GM21526 (cell line): ENCODE measurements at regions not wholly inside any gene's neighbourhood (a gene's known extent, or its start where the extent isn't known, plus 50 kb on each side); places are given as distances from the start of the nearest gene placed in this dataset.
"Not testable (repeated sequence)": the region's sequence is repeated elsewhere in the genome, so short reads cannot be mapped to it uniquely, and the experiment has no call there.

Experiments used
- ATAC-seq: cut with Tn5 transposase; IDR thresholded peaks from one replicate; pipeline ENCODE4 v1.9.1; 2021; ENCODE audit warnings: moderate library complexity; ENCODE audit not compliant: unreplicated experiment, low FRiP score

DNA sequence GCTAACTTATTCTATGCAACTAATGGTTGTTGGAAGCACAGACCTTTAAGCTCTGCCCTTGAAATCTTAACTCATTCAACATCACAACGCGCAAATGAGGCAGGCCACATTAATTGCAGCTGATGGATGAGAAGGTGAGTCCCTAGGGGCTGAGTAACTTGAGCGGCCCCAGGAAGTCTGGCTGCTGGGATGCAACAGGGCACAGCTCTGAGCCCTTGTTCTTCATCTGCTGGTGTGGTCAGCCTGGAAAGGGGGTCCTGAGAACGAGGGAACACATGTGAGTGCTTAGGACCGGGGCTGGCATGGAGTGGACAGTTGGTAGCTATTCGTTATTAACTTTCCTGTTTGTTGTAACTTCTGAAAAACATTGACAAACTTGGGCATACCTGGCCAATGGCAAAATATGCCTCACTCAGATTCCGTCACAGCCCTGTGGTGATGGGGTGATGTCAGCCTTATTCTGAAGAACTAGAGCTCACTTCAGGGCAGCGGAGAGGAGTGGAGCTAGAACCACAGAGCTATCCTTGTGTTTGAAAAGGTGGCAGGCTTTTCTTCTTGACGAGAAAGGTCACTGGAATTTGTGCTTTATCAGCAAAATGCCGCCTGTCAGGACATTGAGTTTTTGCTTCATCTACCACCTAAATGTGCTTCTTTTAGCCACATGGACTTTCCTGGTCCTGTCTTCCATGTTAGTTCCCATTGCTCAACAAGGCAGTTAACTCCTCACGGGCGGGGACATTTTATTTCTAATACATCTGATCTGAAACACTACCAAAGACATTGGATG is 145.9 kb upstream of the FHL2 start:
- ATAC-seq = no peak

DNA sequence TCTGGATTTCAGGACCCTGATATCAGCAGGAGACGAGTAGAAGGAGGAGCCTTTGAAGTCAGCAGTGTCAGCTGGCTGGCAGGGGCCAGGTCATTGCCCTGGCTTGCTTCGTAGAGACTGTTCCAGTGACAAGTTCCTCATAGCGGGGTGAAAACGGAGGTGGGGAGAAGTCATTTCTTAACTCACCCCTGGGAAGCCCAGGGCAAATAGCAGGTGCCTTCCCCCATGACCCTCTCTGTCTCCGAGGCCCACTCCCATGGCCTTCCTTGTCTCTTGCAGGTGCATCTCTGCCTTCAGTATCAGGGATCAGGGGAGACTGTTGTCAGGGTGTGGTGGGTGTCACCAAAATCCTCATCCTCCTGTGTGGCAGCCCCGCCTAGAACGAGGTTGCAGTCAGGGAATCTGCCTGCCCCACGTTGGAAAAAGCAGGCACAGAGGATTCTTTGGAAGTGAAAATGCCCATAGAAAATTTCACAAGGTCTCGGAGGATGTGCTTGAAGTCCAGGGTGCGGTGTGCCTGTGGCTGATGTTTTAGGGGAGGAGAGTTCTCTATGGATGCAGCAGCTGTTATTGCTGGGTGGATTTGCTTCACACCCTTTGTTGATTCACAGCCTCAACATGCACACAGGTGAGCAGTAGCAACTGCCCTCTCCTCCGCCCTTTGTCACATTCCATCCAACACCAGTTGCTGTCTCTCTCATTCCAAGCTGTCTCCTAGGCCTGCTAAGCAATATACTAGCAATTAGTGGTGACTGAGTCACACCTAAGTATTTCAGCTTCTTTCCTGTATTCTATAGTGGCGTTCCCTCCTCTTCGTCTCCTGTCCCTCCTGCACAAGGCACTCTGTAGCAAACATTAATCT is 142.6 kb upstream of the FHL2 start:
- no peak for ATAC-seq

DNA sequence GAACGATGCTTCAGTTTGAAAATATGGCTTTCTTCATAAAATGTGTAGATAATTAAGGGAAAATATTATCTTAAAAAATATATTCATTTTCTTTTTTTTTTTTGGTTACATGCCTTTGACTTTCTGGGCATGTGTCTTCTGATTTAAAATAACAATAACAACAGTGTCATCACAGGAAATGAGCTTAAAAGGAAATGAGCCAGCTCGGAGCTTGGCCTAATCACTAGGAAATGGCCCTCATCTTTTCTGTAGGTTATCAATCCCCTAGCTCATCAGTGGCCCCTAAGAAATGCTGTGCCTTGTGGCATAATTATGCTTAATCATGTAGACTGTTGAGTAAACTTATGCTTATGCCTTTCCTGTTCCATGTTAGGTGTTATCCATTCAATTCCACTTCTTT is 141.8 kb upstream of the FHL2 start:
- ATAC-seq = no peak

DNA sequence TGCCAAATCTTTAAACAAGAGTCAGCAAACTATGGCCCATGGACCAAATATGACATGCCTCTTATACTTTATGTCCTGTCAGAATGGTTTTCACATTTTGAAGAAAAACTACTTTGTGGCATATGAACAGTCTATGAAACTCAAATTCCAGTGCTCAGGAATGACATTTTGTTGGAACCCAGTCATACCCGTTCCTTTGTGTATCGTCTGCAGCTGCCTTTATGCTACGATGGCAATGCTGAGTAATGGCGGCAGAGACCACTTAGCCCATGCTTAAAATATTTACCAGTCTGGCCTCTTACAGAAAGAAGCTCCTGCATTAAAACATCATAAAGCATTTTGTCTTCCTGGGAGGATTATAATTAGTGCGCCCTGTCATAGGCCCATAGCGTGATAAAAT is 140.5 kb upstream of the FHL2 start:
- ATAC-seq = no peak

DNA sequence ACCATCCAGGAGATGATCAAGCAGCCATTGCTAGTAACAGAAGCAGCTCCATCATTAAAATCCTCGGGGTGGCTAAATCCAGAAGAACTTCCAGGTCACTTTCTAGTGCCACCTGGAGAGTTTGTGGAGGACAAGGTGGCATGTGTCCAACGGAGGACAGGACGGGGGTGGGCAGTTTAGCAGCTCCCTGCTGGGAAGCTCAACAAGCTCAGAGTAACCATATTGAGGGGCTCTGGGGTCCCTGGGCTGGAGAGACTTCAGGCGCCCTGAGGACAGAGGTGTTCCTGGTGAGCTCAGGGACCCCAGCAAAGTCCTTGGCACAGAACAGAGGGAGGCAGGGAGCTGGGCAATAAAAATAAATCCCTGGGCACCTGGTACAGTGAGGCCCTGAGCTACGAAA is 140.0 kb upstream of the FHL2 start:
- ATAC-seq = no peak

DNA sequence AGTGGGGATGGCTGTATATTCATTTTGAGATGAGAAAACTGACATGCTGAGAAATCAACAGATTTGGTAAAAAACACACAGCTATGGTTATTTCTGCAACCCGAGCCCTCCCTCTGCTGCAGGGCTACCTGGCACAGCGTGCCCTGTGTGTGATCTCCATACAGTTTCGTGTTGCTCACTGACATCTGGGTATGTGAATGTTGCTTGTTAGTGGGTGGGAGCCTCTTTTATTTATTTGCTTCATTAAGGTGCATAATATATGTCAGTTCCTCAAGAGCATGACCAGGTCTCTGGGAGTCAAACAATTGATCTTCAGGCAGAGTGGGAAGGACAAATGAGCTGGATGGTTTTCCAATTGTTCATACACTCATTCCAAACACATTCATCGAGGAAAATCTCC is 139.1 kb upstream of the FHL2 start:
- ATAC-seq = no peak

DNA sequence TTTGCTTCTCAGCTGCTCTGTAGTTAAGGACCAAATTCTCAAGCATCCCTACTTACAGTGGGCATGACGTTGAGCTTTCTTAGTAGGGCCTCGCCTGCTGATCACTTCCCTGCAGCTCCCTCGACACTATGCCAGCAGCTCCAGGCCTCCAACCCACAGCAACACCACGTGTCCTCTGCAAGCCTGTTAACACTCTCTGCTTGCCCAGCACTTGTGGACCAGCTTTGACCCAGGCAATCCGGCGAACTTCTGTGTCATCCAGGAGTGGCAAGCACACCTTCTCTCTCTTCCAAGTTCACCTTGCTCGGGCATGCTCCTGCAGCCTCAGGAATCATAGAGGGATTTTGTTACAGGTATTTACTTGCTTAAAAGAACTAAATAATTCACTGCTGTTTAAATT is 138.6 kb upstream of the FHL2 start:
- ATAC-seq = no peak

DNA sequence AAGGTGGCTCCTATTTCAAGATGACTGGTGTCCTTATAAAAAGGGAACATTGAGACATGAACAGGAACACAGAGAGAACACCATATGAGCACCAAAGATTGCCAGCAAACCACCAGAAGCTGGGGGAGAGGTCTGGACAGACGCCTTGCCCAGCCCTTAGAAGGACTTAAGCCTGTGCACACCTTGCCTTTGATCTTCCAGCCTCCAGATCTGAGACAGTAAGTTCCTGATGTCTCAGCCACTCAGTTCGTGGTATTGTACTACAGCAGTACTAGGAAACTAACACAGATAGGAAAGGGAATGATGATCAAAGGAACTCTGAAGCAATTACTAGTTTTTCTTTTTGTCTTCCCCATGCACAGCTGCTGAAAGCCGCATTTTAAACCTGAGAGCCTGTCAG is 137.3 kb upstream of the FHL2 start:
- ATAC-seq = no peak

DNA sequence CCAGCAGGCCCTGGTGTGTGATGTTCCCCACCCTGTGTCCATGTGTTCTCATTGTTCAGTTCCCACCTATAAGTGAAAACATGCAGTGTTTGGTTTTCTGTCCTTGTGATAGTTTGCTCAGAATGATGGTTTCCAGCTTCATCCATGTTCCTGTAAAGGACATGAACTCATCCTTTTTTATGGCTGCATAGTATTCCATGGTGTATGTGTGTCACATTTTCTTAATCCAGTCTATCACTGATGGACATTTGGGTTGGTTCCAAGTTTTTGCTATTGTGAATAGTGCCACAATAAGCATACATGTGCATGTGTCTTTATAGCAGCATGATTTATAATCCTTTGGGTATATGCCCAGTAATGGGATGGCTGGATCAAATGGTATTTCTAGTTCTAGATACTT is 130.4 kb upstream of the FHL2 start:
- not testable (repeated sequence) for ATAC-seq

DNA sequence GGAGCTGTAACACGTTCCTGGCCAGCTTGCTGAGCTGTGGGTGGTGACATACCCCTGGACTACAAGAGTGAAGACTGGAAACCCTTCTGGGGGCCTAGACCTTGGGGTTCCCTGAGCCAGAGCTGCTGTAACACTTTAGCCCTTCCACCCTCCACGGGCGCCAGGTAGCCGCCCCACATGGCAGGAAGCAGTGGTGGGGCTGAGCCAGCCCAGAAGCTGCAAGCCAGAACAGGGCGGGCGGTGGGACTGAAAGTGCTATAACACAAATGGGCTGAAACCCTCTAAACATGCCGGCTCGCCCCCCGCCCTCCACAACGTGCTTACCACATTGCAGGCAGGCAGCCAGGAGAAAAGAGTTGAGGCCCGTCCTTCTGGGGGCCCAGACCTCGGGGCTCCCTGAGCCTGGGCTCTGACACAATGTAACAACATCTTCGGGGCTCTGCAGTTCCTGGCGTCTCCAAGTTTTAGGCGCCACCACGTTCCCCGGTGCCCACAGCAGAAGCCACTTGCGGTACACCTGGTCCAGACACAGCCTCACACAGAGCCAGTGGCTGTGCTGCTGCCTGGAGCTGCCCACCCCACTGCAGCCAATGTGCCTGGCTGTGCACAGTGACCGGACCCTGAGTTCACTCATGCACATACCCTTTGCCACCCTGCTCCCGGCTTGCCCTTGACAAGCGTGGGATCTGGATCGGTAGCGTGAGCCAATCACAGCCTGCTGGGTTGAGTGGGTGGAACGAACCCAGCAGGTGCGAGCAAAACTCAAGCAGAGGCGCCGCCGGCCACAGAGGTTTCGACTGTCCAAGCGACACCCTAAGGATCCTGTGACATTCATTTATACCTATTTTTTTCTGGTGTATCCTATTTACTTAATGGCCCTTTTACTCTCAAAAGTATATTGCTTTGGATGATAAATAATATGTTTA is 127.4 kb upstream of the FHL2 start:
- ATAC-seq = no peak

DNA sequence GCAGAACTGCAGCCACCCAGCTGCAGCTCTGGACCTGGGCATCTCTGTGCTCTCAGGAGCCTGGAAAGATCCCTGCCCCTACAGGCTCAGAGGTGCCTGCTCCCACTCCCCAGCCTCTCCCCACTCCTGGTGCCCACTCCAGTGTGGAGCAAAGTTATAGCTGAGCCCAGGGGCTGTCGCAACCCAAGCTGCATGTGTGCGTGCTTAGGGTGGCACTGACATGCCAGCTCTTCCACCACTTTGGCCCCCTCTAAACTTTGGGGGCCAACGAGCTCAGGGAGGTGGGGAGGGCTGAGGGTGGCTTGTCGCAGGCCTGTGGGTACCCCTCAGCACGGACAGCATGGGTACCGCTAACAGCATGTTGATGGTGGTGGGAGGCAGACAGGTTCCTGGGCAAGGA is 126.3 kb upstream of the FHL2 start:
- no peak for ATAC-seq

DNA sequence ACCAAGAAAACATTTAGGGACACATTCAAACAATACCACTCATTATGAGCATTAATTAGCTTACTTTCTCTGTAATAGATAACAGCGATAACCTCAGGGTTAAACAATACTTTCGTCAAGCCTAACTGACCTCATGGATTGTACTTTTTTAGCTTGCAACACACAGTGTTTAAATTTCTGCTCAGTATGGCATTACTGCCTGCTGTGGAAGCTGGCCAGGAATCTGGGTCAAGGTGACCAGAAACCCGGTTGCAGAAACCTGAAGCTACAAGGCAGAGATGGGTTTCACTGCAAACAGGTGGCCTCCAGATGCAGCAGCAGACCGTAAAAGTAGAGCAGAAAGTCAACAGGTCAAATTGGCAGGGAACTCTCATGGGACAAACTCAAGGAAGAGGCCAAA is 123.8 kb upstream of the FHL2 start:
- ATAC-seq = no peak

DNA sequence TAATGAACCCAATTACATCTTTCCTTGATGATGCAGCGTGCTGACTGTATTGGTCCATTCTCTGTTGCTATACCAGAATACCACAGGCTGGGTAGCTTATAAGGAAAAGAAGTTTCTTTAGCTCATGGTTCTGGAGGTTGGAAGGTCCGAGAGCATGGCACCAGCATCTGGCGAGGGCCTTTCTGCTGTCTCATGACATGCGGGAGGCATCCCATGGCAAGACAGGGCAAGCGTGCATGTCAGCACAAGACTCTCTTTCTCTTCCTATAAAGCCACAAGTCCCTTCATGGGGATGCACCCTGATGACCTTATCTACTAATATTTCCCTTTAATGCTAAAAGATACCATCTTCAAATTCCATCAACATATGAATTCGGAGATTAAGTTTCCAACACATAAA is 122.8 kb upstream of the FHL2 start:
- ATAC-seq = no peak

DNA sequence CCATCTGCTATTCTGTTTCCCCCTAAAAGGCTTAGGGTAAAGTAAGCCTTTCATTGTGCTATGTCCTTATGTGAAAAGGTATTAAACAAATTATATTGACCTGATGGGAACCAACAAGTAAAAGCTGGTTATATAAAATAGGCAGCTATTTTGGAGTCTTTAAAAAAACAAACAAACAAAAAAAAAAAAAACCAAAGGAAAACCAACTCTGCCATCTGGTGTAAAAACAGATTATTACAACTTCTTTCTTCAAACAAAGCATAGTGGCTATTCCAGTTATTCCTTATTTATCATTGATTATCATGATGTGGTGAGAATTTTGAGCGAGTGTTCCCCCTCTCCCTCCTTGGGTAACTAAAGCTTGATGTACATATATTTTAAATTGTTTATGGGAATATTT is 122.3 kb upstream of the FHL2 start:
- no peak for ATAC-seq

DNA sequence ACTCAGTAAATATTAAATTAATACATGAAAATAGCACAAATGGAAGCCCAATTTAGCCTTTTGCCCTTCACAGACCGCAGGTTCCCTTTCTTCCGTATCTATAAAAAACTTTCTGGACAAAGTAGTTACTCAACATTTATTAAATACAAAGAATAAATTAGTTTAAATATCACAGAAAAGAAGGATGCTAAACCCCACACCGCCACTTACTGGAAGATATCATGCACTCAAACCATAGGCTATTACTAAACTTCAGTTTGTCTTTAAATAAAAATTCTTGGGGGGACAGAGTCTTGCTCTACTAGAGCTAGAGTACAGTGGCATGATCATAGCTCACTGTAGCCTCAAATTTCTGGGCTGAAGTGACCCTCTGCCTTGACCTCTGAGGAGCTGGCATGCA is 120.7 kb upstream of the FHL2 start:
- no peak for ATAC-seq

DNA sequence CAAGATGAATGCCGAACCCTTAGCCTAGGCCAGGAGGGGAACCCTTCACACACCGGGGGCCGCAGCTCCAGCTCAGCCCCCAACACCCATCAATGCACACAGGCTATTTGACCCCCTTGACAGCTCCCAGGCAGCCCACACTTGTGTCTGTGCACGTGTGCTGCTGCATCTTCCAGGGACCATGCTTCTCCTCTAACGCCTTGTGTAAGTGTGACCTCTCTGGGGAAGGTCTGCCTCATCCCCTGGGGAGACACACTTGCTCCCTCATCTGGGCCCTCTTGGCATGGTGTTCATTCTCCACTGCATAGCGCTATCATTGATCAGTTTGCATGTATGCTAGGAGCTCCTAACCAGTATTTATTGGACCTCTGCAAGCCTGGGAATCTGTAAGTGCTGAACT is 120.0 kb upstream of the FHL2 start:
- ATAC-seq = no peak

DNA sequence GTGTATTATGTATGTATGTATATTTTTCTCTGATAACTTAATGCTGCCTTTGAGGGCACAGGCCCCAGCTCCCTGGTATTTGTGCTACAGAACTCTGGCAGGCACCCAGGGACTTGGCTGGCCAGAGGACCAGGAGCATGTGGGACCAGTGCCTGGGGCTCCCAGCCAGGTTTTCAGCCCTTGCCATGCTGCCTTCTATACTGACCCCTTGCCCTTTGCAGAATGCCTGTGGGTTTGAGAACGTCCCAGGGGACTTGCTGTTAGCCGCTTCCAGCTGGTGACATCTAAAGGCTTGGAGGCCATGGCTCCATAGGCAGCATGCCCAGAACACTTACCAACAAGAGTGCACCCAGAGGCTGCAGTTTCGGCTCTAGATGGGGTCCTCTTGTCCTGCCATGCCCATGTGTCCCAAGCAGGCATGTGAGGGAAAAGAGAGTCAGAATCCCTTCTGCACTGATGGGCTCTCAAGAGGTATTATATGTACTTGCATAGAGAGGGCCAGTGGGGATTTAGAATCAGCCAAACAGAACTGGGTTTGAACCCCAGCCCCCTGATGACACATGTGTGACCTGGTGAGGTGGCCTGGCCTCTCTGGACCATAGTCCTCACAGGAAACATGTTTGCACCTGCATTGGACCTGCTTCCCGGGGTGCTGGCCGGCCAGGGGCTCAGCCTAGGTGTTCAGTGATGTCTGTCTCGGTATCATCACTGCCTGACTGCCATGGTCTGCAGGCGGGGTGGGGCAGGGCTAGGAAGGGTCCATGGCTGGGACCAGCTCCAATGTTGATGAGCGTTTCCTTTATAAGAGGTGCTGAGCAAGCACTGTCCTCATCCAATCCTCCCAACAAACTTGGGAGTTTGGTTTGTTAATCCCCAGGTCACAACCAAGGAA is 119.2 kb upstream of the FHL2 start:
- no peak for ATAC-seq

DNA sequence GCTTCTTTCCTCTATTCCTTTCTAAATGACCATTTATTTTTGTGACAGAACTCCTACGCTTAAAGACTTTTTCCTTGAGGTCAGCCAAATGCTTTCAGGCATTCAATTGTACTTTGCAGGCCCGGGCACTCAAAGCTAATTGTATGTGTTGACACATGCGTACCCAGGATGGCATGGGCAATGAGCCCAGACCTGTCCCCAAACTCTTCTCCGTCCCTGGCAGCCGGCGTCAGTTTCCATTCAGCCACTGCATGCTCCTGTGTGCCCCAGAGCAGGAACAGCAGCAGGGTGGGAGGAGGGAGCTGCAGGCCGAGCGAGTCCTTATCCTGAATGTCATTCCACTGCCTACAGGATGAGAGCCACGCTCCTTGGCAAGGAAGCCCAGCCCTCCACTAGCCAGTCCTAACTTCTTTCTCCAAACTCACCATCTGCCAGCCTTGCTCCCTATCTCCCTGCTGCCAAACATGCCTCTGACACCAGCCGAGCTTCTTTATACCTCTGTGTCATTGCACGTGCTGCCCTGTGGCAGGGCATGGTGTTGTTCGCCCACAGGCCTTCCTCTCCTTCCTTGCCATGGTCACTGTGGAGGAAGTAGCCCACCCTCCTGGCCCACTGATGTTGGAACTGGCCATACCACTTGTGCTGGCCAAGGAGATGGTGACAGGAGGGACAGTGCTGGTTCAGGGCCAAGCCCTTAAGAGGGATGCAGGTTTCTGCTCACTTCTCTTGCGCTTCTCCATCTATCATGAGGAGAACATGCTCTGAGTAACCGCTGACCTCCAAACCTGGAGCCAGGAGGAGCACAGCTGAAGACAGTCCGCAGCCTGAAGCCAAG is 116.9 kb upstream of the FHL2 start:
- ATAC-seq = no peak

DNA sequence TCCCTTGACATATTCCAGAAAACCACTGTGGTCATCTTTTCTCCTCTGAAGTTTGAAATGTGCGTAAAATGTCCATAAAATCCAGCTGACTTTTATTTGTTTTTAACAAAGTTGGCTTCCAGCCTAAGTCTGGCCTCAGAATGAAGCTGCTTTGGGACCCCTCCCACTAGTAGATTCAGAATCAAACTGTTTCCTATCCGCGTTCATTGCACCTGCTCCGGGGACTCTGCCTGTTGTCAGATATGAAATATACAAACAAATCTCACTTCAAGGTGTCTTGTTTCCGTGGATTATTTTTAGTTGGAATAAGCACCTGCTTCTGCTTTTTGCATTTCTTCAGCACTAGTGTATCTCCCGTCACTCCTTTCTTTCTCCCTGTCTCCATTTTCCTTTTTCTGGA is 115.7 kb upstream of the FHL2 start:
- ATAC-seq = no peak
